ENCODE measurements at regions not wholly inside any gene's neighbourhood (a gene's known extent, or its start where the extent isn't known, plus 50 kb on each side); places are given as distances from the start of the nearest gene placed in this dataset.

GRCh38 chr6:134593887-134594286 lies 276.0 kb upstream of the SGK1 start:
- Histone ChIP-seq H3K9me3 (no peaks in the 10 kb centered on the region), H3K4me1 (ENCODE audit: low read depth) (no peaks in the 10 kb centered on the region), H3K4me3 (no peak overlapping the region), H3K36me3 (ENCODE audit: low read depth) (no peaks in the 10 kb centered on the region)
- ATAC-seq, result no peak
- no peak for TF ChIP-seq CTCF (IDR thresholded peaks at IDR 0.05)
- no peak for DNase-seq
- intact Hi-C loops (cut with DNase I, micrococcal nuclease), result no loop called here

- TF ChIP-seq CTCF (IDR thresholded peaks at IDR 0.05), result no peak
- no peak for DNase-seq
- no peaks in the 10 kb centered on the region for H3K4me1 ChIP-seq (ENCODE audit: low read depth)
- ATAC-seq, result no peak
- intact Hi-C loops (cut with DNase I, micrococcal nuclease), result no loop called here
- no peak overlapping the region for H3K4me3 ChIP-seq
- H3K36me3 ChIP-seq (ENCODE audit: low read depth), result no peaks in the 10 kb centered on the region
- no peaks in the 10 kb centered on the region for H3K9me3 ChIP-seq
Observed at GRCh38 chr6:134593442-134593841, 275.5 kb upstream of the SGK1 start.

GRCh38 chr6:134593024-134593423 lies 275.1 kb upstream of the SGK1 start:
- TF ChIP-seq CTCF (IDR thresholded peaks at IDR 0.05), result no peak
- H3K4me3 ChIP-seq, result no peak overlapping the region
- DNase-seq (no peak), ATAC-seq (no peak)
- H3K4me1 ChIP-seq (ENCODE audit: low read depth), result no peaks in the 10 kb centered on the region
- no peaks in the 10 kb centered on the region for H3K36me3 ChIP-seq (ENCODE audit: low read depth)
- H3K9me3 ChIP-seq, result no peaks in the 10 kb centered on the region
- intact Hi-C loops (cut with DNase I, micrococcal nuclease), result no loop called here

- Histone ChIP-seq H3K9me3 (no peaks in the 10 kb centered on the region), H3K36me3 (ENCODE audit: low read depth) (no peaks in the 10 kb centered on the region), H3K4me3 (no peak overlapping the region), H3K4me1 (ENCODE audit: low read depth) (no peaks in the 10 kb centered on the region)
- DNase-seq (no peak), ATAC-seq (no peak)
- intact Hi-C loops (cut with DNase I, micrococcal nuclease), result no loop called here
- TF ChIP-seq CTCF (IDR thresholded peaks at IDR 0.05), result no peak
Observed at GRCh38 chr6:134590449-134590848, 272.5 kb upstream of the SGK1 start.

GRCh38 chr6:134590004-134590403 lies 272.1 kb upstream of the SGK1 start:
- no peak for DNase-seq
- Histone ChIP-seq H3K4me1 (ENCODE audit: low read depth) (no peaks in the 10 kb centered on the region), H3K9me3 (no peaks in the 10 kb centered on the region), H3K36me3 (ENCODE audit: low read depth) (no peaks in the 10 kb centered on the region), H3K4me3 (no peak overlapping the region)
- no peak for TF ChIP-seq CTCF (IDR thresholded peaks at IDR 0.05)
- no peak for ATAC-seq
- intact Hi-C loops (cut with DNase I, micrococcal nuclease), result no loop called here

GRCh38 chr6:134589512-134589911 lies 271.6 kb upstream of the SGK1 start:
- Histone ChIP-seq H3K9me3 (no peaks in the 10 kb centered on the region), H3K4me3 (no peak overlapping the region), H3K4me1 (ENCODE audit: low read depth) (no peaks in the 10 kb centered on the region), H3K36me3 (ENCODE audit: low read depth) (no peaks in the 10 kb centered on the region)
- no peak for TF ChIP-seq CTCF (IDR thresholded peaks at IDR 0.05)
- intact Hi-C loops (cut with DNase I, micrococcal nuclease), result no loop called here
- ATAC-seq (no peak), DNase-seq (no peak)

Data from mucosa of descending colon (tissue), 3 donors.